MM.1S (cell line): ENCODE measurements at regions not wholly inside any gene's neighbourhood (a gene's known extent, or its start where the extent isn't known, plus 50 kb on each side); places are given as distances from the start of the nearest gene placed in this dataset.

Experiments
- CTCF ChIP-seq: fragments of 300-600 bp; sonication (generic); IDR thresholded peaks from 2 replicates; pipeline ENCODE4 v1.5.1; 2016; ENCODE audit warnings: antibody characterized with exemption, low read length, mixed read lengths
- EZH2 ChIP-seq: fragments of 300-600 bp; sonication (generic); optimal IDR thresholded peaks from 2 replicates; pipeline ENCODE3; 2017; ENCODE audit warnings: low read depth, mild to moderate bottlenecking, antibody characterized with exemption, low read length, mixed read lengths
- EZH2phosphoT487 ChIP-seq: fragments of 300-600 bp; sonication (generic); IDR thresholded peaks from 2 replicates; pipeline ENCODE4 v1.6.1; 2018; ENCODE audit warnings: antibody characterized with exemption, low read length

GRCh38 chr16:27650073-27650701 is 100.2 kb downstream of the KATNIP start:
- TF ChIP-seq CTCF (no peak), EZH2 (no peak), EZH2phosphoT487 (no peak)
